ENCODE measurements at regions not wholly inside any gene's neighbourhood (a gene's known extent, or its start where the extent isn't known, plus 50 kb on each side); places are given as distances from the start of the nearest gene placed in this dataset.

DNA sequence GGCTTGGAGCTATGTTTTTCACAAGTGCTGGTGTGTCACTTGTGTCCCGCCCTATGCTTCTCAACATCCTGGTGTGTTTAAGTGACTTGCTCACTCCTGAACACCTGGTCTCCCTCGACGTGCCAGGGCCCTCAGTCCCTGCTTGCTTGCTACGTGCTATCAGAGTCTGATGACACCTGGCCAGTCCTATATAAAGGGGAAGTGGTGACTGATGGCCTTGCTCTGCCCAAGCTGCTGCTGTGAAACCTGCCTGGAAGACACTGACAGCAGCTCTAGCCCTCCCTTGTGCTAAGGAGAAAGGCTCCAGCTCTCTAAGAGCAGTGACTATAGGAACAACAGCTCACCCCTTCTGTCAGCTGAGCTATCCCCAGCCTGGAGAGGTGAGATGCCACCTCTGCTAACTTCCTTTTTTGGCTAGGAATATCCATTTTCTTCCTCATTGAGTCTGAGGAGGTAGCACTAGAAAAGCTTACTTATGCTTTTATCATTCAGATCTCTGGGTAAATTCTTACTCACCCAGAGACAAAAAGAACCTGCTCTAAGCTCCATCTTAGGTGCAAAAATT is 77.2 kb upstream of the PLXNA4 start:
- Histone ChIP-seq H3K36me3 (no peaks in the 10 kb centered on the region), H3K27ac (no peak overlapping the region), H3K4me1 (peaks cover 8 to 22% (median 17%) of the 10 kb centered on the region in 4 donors), H3K4me3 (no peak overlapping the region), H3K27me3 (no peaks in the 10 kb centered on the region), H3K9me3 (peaks cover 0 to 5% (median 0%) of the 10 kb centered on the region in 4 donors)
- ATAC-seq (ENCODE audit: low FRiP score in 2 of 2) (peak in 1 of 2 donors; percentile 35), DNase-seq (no peak)
- 64 to 82% methylated on average over 4 of the region's 4 CpGs for WGBS, 2 donors
- TF ChIP-seq POLR2AphosphoS5 (IDR thresholded peaks at IDR 0.05) = no peak
- no peak for TF ChIP-seq POLR2A (IDR thresholded peaks at IDR 0.05)
- TF ChIP-seq, protein P1, sequence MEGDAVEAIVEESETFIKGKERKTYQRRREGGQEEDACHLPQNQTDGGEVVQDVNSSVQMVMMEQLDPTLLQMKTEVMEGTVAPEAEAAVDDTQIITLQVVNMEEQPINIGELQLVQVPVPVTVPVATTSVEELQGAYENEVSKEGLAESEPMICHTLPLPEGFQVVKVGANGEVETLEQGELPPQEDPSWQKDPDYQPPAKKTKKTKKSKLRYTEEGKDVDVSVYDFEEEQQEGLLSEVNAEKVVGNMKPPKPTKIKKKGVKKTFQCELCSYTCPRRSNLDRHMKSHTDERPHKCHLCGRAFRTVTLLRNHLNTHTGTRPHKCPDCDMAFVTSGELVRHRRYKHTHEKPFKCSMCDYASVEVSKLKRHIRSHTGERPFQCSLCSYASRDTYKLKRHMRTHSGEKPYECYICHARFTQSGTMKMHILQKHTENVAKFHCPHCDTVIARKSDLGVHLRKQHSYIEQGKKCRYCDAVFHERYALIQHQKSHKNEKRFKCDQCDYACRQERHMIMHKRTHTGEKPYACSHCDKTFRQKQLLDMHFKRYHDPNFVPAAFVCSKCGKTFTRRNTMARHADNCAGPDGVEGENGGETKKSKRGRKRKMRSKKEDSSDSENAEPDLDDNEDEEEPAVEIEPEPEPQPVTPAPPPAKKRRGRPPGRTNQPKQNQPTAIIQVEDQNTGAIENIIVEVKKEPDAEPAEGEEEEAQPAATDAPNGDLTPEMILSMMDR (IDR thresholded peaks at IDR 0.05) = no peak
- TF ChIP-seq EP300 (IDR thresholded peaks at IDR 0.05) = no peak

DNA sequence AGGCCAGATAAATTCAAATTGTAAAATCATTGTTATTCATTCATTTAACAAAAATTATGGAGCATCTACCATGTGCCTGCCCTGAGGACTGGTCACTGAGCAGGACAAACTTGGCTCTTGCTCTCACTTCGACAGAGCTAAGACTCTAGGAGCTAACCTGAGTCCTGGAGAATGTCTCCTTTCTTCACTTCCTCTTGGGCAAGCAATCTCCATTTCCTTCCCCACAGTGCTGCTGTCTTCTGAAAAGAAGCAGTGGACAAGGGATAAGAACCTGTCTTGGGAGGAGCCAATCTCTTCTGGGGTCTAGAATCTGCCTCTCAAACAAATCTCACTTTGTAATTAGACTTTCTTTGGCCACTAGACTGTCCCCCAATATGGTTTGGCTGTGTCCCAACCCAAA is 76.2 kb upstream of the PLXNA4 start:
- Histone ChIP-seq H3K4me1 (peaks cover 8 to 22% (median 17%) of the 10 kb centered on the region in 4 donors), H3K27ac (no peak overlapping the region), H3K27me3 (no peaks in the 10 kb centered on the region), H3K36me3 (no peaks in the 10 kb centered on the region), H3K9me3 (no peaks in the 10 kb centered on the region), H3K4me3 (no peak overlapping the region)
- TF ChIP-seq, protein P1 (IDR thresholded peaks at IDR 0.05) = no peak
- TF ChIP-seq EP300 (IDR thresholded peaks at IDR 0.05) (no peak), POLR2AphosphoS5 (IDR thresholded peaks at IDR 0.05) (no peak), POLR2A (IDR thresholded peaks at IDR 0.05) (no peak)
- no peak for ATAC-seq (ENCODE audit: low FRiP score in 2 of 2)
- WGBS, 2 donors = 36 to 53% methylated on average over 1 of the region's 1 CpG
- no peak for DNase-seq

DNA sequence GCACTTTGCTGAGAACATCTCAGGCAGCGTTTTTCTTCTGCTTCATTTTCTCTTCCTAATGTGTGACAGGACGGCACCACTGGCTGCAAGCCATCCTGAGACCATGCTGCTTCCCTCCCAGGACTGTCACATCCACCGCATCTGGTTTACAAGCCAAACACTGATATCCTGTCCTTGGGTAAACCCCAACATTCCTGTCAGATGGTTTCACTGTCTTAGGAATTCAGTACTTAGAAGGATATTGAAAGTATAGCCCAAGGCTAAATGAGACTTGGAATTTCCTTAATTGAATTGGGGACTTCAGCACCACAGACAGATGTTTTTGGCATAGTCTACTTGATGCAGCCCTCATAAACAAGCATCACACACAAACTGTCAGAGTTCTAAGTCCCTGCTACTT is 74.2 kb upstream of the PLXNA4 start:
- DNase-seq = no peak
- Histone ChIP-seq H3K27me3 (no peaks in the 10 kb centered on the region), H3K9me3 (no peaks in the 10 kb centered on the region), H3K4me3 (no peak overlapping the region), H3K4me1 (peaks cover 8 to 19% (median 12%) of the 10 kb centered on the region in 4 donors), H3K27ac (peak overlapping the region in 1 of 4 donors; percentile 23), H3K36me3 (no peaks in the 10 kb centered on the region)
- no peak for ATAC-seq (ENCODE audit: low FRiP score in 2 of 2)
- 20 to 42% methylated on average over 3 of the region's 3 CpGs for WGBS, 2 donors
- TF ChIP-seq POLR2AphosphoS5 (IDR thresholded peaks at IDR 0.05) = peak in 1 of 2 donors; percentile 58
- TF ChIP-seq POLR2A (IDR thresholded peaks at IDR 0.05) = no peak

DNA sequence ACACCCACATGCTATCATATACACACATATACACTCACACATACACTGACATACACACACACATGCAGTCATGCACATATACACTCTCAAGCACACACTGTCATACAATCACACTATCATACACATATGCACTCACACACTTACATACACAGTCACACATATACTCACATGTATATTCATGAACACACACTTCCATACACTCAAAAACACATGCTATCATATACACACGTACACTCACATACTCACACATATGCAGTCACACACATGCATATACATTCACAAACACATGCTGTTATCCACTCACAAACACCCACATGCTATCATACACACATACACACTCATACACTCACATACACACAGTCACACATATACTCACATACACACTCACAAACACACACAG is 71.0 kb upstream of the PLXNA4 start:
- Histone ChIP-seq H3K27me3 (no peaks in the 10 kb centered on the region), H3K36me3 (no peaks in the 10 kb centered on the region), H3K4me1 (peaks cover 0 to 8% (median 0%) of the 10 kb centered on the region in 4 donors), H3K27ac (no peak overlapping the region), H3K4me3 (no peak overlapping the region), H3K9me3 (no peaks in the 10 kb centered on the region)
- DNase-seq (no peak), ATAC-seq (ENCODE audit: low FRiP score in 2 of 2) (no peak)
- 97 to 100% methylated on average over 1 of the region's 1 CpG for WGBS, 2 donors
- TF ChIP-seq POLR2A (IDR thresholded peaks at IDR 0.05) = no peak
- TF ChIP-seq, protein P1 (IDR thresholded peaks at IDR 0.05) = no peak
- TF ChIP-seq EP300 (IDR thresholded peaks at IDR 0.05) = no peak
- TF ChIP-seq POLR2AphosphoS5 (IDR thresholded peaks at IDR 0.05) = no peak

DNA sequence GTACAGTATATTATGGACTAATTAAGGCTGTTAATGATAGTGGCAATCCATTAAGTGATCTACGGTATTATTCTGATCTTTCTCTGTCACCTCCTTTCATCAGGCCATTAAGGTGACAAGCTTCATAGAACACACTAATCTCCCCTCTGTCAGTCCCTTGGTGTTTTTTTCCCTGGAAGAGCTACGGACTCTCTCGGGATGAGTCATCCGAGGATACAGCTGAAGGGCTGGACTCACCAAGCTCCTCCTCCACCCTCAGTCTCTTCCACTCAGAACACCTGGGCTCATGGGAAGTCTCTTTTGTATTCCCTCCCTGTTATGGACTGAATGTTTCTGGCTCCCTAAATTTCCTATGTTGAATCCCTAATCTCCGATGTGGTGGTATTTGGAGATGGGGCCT is 69.8 kb upstream of the PLXNA4 start:
- no peak for ATAC-seq (ENCODE audit: low FRiP score in 2 of 2)
- H3K4me1 ChIP-seq = peaks cover 0 to 8% (median 0%) of the 10 kb centered on the region in 4 donors
- no peak overlapping the region for H3K4me3 ChIP-seq
- TF ChIP-seq EP300 (IDR thresholded peaks at IDR 0.05) = no peak
- H3K27me3 ChIP-seq = no peaks in the 10 kb centered on the region
- no peak overlapping the region for H3K27ac ChIP-seq
- no peaks in the 10 kb centered on the region for H3K9me3 ChIP-seq
- WGBS, 2 donors = 77 to 87% methylated on average over 5 of the region's 5 CpGs
- no peak for DNase-seq
- no peaks in the 10 kb centered on the region for H3K36me3 ChIP-seq

DNA sequence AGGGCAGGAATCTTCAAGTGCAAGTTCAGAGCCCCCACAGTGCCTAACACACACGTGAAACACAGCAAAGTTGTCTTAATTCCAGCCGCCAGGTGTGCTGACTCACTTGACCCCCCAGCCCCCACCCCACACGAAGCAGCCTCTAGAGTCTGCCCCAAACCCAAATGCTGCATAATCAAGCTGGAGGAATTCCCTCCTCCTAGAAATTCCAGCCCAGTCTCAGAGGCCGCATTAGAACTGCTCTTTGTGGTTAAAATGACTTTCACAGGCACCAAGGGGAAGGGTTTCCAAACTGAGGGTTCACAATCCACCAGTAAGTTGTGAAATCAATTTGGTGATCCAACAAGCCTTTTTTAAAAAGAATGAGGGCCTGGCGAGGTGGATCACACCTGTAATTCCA is 67.0 kb upstream of the PLXNA4 start:
- Histone ChIP-seq H3K27me3 (no peaks in the 10 kb centered on the region), H3K27ac (no peak overlapping the region), H3K36me3 (no peaks in the 10 kb centered on the region), H3K9me3 (no peaks in the 10 kb centered on the region), H3K4me3 (no peak overlapping the region), H3K4me1 (no peaks in the 10 kb centered on the region)
- no peak for ATAC-seq (ENCODE audit: low FRiP score in 2 of 2)
- DNase-seq = no peak
- WGBS, 2 donors = 72 to 77% methylated on average over 4 to 5 of the region's 5 CpGs
- TF ChIP-seq POLR2A (IDR thresholded peaks at IDR 0.05) (no peak), POLR2AphosphoS5 (IDR thresholded peaks at IDR 0.05) (no peak), EP300 (IDR thresholded peaks at IDR 0.05) (no peak)
- TF ChIP-seq, protein P1 (IDR thresholded peaks at IDR 0.05) = no peak

Measured in upper lobe of left lung (tissue), 6 donors.